NCI-H226 (cell line): ENCODE measurements at regions not wholly inside any gene's neighbourhood (a gene's known extent, or its start where the extent isn't known, plus 50 kb on each side); places are given as distances from the start of the nearest gene placed in this dataset.

Experiments
- DNase-seq: peaks from one replicate; pipeline ENCODE4 v3.0.0-alpha.2; 2015

GRCh38 chr17:14940108-14940937 lies 324.8 kb downstream of the PMP22 start:
- DNase-seq: no peak

- DNase-seq: no peak
Measured at GRCh38 chr17:14935845-14936485, 329.2 kb downstream of the PMP22 start.

- DNase-seq: no peak
Measured at GRCh38 chr17:14935139-14935841, 329.8 kb downstream of the PMP22 start.

GRCh38 chr17:14933676-14934075 lies 331.4 kb downstream of the PMP22 start:
- DNase-seq: no peak

GRCh38 chr17:14926526-14927122 lies 338.5 kb downstream of the PMP22 start:
- DNase-seq: peak; percentile 1

- no peak for DNase-seq
Measured at GRCh38 chr17:14926073-14926472, 339.1 kb downstream of the PMP22 start.

GRCh38 chr17:14925498-14925897 lies 339.6 kb downstream of the PMP22 start:
- DNase-seq: no peak

- no peak for DNase-seq
Measured at GRCh38 chr17:14923981-14924380, 341.1 kb downstream of the PMP22 start.

GRCh38 chr17:14922411-14922810 lies 342.7 kb downstream of the PMP22 start:
- DNase-seq: no peak

- no peak for DNase-seq
Measured at GRCh38 chr17:14921936-14922335, 343.2 kb downstream of the PMP22 start.

- DNase-seq: no peak
Measured at GRCh38 chr17:14919631-14920213, 345.4 kb downstream of the PMP22 start.

- no peak for DNase-seq
Measured at GRCh38 chr17:14919094-14919493, 346.0 kb downstream of the PMP22 start.

GRCh38 chr17:14918540-14918939 lies 346.6 kb downstream of the PMP22 start:
- no peak for DNase-seq

- DNase-seq: no peak
Measured at GRCh38 chr17:14910916-14911315, 354.2 kb downstream of the PMP22 start.

GRCh38 chr17:14904386-14904785 lies 360.7 kb downstream of the PMP22 start:
- no peak for DNase-seq

- DNase-seq: no peak
Measured at GRCh38 chr17:14903854-14904253, 361.3 kb downstream of the PMP22 start.

GRCh38 chr17:14902803-14903202 lies 362.3 kb downstream of the PMP22 start:
- DNase-seq: no peak

- DNase-seq: no peak
Measured at GRCh38 chr17:14902297-14902696, 362.8 kb downstream of the PMP22 start.

GRCh38 chr17:14901376-14901775 lies 363.8 kb downstream of the PMP22 start:
- DNase-seq: no peak

GRCh38 chr17:14886200-14886739 lies 378.9 kb downstream of the PMP22 start:
- no peak for DNase-seq

- no peak for DNase-seq
Measured at GRCh38 chr17:14882131-14882530, 383.0 kb downstream of the PMP22 start.

- DNase-seq: no peak
Measured at GRCh38 chr17:14875557-14876412, 389.3 kb downstream of the PMP22 start.
